ENCODE measurements at regions not wholly inside any gene's neighbourhood (a gene's known extent, or its start where the extent isn't known, plus 50 kb on each side); places are given as distances from the start of the nearest gene placed in this dataset.

GRCh38 chrX:459611-460010 is 72.9 kb upstream of the PPP2R3B start:
- TF ChIP-seq CTCF (IDR thresholded peaks at IDR 0.05) = no peak
- TF ChIP-seq POLR2A (IDR thresholded peaks at IDR 0.05) = no peak

All from Peyer's patch (tissue), 4 donors.